GM20000 (cell line): ENCODE measurements at regions not wholly inside any gene's neighbourhood (a gene's known extent, or its start where the extent isn't known, plus 50 kb on each side); places are given as distances from the start of the nearest gene placed in this dataset.

Experiments
- DNase-seq: peaks from one replicate; pipeline ENCODE4 v3.0.0; 2012; ENCODE audit warnings: low spot score
- CTCF ChIP-seq: IDR thresholded peaks from 2 replicates; pipeline ENCODE4 v1.5.1; 2012; ENCODE audit warnings: mild to moderate bottlenecking, control low read depth; ENCODE audit errors: extremely low read depth, missing control alignments

- DNase-seq, result no peak
- TF ChIP-seq CTCF, result no peak
Measured at GRCh38 chr2:104043864-104044263, 810.1 kb upstream of the POU3F3 start.

- no peak for TF ChIP-seq CTCF
- DNase-seq, result no peak
Measured at GRCh38 chr2:104045071-104045470, 808.8 kb upstream of the POU3F3 start.

- DNase-seq, result no peak
- no peak for TF ChIP-seq CTCF
Measured at GRCh38 chr2:104046466-104046865, 807.4 kb upstream of the POU3F3 start.

GRCh38 chr2:104047516-104047915 is 806.4 kb upstream of the POU3F3 start:
- TF ChIP-seq CTCF, result no peak
- no peak for DNase-seq

GRCh38 chr2:104049438-104049837 is 804.5 kb upstream of the POU3F3 start:
- TF ChIP-seq CTCF, result no peak
- DNase-seq, result no peak

- DNase-seq, result no peak
- TF ChIP-seq CTCF, result no peak
Measured at GRCh38 chr2:104049981-104050380, 803.9 kb upstream of the POU3F3 start.

GRCh38 chr2:104050656-104051242 is 803.2 kb upstream of the POU3F3 start:
- no peak for DNase-seq
- TF ChIP-seq CTCF, result no peak

GRCh38 chr2:104051766-104052165 is 802.1 kb upstream of the POU3F3 start:
- TF ChIP-seq CTCF, result no peak
- DNase-seq, result no peak
